Suppressor macrophage (primary cell): ENCODE measurements at regions not wholly inside any gene's neighbourhood (a gene's known extent, or its start where the extent isn't known, plus 50 kb on each side); places are given as distances from the start of the nearest gene placed in this dataset.
"Not testable (repeated sequence)": the region's sequence is repeated elsewhere in the genome, so short reads cannot be mapped to it uniquely, and the experiment has no call there.

Source experiments
- DNase-seq, 4 experiments: peaks; one replicate each; pipeline ENCODE4 v3.0.0-alpha.2; 2020 to 2022

DNA sequence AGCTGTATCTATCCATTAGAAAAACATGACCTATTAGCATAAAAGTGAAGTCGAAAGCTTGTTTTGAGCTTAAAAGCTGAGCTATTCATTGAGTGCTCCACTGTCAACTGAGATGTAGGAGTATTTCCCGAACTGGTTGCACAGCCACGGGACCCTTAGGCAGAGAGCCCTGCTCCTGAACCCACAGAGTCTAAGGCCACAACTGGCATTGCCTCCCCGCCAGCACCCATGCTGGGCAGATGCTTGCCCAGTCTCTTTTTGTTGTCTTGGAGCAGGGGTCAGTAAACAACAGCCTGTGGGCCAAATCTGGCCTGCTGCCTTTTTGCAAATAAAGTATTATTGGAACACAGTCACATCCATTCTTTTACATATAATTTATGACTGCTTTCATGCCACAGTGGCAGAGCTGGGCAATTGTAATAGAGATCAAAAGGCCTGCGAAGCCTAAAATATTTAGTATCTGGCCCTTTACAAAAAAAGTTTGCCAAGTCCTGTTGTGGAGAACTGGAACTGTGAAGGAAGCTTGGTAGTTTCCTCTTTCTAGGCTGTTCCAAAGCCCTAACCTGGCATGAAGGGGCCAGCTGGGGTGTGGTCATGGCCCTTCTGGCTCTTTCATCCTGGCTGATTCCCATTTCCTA is 58.4 kb upstream of the WAPL start:
- no peak for DNase-seq

DNA sequence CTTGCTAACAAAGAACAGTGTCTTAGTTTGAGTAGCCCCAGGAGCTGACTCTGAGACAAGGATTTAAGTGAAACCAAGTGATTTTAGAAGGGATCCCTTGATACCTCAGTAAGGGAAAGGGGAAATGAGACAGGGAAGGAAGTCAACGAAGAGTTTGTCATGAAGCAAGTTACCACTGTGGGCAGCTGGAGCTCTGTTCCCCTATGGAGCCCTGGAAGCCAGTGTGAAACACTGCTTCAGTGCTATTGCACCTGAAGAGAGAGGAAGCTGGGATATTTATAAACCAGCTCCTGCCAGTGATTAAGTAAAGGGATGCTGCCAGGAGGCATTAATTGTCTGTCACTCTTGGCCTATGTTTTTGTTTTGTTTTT is 58.9 kb upstream of the WAPL start:
- peak; percentile 75 to 90 (median 84) for DNase-seq

DNA sequence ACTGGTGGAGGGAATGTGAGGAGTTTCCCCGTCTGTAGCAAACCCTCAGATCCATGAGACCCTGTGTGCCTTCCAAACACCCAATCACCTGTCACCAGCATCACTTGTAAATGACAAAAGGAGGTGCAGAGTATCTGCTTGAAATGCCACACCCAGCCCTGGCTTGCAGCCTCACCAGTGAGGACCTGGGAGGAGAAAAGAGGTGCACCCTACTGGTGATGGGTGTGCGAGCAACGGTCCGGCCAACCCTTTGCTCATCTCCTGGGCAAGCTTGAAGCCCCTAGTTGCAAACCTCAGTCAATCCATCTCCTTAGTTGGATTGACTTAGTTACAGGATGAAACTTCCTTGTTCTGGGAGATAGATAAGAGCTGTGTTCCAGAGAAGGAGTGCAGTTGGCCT is 62.4 kb upstream of the WAPL start:
- no peak for DNase-seq

DNA sequence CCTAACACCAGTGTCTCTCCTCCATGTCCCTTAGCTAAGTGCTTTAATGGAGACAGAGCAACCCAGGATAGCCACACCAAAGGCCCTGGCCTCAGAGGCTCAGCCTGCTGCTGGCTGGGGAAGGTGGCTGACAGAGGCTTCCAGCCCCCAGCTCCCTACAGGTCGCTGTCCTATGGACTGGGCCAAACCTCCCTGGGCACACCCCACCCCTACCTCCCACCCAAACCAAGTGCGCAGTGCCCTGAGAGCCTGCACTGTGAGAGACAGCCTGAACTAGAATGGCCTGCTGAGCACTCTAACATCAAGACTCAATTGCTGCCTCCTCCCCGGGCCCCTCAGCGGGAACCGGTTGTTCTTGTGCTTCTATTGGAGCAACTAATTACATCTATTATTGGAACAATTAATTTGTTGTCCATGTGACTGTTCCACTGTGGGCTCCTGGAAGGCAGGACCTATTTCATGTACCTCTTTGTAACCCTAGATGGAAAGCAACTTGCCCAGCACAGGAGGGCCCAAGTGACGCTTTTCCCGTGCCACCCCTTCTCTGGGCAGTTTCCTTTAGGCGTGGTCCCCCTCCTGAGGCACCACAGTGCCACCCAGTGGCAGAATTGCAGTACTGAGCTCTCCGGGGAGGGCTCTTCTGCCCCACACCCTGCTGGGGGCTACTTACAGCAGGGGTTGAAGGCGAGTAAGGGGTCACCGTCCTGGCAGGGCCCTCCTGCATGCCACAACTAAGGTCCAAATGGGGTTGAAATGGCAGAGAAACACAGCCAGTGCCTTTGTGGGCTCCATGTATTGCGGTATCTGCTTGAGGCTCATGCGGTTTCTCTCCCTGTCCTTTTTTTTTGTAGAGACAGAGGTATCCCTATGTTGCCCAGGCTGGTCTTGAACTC is 63.7 kb upstream of the WAPL start:
- DNase-seq: peak; percentile 78 to 87 (median 85)

DNA sequence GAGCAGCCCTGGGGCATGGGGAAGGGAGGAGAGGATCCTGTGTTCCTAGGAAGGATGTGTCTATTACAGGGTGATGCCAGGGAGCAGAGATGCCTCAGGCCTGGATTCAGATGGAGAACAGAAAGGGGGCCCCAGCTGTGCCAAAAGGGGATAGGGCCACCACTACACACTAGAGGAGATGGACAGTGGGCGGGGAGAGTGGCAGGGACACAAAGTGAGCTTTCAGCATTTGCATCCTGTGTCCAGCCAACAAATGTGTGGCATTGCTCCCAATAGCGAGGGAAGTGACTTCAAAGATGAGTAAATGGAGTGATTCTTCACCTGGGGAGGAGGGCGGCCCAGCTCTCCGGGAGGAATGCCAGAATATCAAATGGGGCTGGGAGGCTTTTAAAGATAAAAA is 64.9 kb upstream of the WAPL start:
- DNase-seq: no peak

DNA sequence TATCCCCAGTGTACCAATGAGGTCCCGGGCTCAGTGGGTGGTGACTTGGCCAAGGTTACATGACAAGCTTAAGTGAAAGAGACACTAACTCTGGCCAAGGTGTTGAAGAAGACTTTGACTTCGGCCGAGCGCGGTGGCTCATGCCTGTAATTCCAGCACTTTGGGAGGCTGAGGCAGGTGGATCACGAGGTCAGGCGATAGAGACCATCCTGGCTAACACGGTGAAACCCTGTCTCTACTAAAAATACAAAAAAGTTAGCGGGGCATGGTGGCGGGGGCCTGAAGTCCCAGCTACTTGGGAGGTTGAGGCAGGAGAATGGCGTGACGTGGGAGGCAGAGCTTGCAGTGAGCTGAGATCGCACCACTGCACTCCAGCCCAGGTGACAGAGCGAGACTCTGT is 65.6 kb upstream of the OPN4 start:
- DNase-seq: not testable (repeated sequence)

DNA sequence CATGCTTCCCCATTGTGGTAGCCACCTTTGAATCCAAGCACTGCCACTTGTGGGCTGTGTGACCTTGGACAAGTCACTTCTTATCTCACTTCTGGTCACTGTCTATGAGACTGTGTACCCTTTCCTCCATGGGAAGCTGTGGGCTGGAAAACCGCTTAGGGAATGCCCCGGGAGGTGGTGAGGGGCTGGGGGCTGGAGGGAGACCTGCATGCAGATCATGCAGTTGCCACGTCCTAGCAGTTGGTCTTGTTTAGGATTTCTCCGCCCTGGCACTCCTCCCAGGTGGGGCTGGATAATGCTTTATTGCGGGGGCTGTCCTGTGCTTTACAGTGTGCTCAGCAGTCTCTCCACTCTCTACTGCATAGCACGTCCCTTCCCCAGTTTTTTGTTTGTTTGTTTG is 62.9 kb upstream of the OPN4 start:
- no peak for DNase-seq

DNA sequence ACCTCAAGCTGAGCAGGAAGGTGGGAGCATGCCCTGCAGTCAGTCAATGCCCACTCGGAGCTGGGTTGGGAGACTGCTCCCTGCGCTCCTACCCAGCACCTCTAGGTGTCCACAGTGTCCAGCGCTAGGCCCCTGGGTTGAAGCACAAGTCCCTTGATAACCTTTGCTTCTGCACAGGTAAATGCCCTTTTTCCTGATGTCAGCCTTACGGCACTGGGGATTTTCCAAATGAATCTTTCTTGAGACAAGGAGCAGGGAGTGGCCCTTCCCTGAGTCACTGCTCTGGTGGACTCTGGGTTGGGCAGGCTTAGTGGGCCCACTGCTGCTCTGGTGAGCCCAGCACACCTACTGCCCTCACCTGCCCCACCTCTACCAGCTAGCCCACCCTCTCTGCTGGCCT is 61.9 kb upstream of the OPN4 start:
- no peak for DNase-seq

DNA sequence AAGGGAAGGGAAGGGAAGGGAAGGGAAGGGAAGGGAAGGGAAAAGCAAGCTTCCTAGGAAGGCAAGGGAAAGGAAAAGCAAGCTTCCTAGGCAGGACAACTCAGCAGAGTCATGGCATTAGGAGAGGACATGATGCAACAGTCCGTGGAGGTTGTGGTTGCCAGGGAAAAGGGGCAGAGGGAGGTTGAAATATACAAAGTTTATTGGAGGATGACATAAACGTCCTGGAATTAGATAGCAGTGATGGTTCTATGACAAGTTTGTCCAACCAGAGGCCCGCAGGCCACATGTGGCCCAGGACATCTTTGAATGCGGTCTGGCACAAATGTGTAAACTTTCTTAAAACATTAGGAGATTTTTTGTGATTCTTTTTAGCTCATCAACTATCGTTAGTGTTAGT is 59.8 kb upstream of the OPN4 start:
- DNase-seq: no peak

DNA sequence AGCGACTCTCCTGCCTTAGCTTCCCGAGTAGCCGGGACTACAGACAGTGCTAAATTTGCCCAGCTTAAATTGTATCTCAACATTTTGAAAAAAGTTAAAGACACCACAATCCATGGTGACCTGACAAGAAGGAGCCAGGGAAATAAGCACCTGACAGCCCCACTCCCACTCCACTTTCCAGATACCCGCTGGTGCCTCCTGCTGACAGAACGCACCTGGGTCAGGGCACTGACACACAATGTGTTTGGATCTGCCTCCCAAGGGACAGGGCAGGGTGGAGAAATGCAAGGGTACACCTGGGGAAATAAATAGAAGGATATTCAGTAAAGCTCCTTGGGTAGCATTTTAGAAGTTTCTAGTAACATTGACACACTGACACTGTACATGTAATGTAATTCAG is 58.9 kb upstream of the OPN4 start:
- no peak for DNase-seq

DNA sequence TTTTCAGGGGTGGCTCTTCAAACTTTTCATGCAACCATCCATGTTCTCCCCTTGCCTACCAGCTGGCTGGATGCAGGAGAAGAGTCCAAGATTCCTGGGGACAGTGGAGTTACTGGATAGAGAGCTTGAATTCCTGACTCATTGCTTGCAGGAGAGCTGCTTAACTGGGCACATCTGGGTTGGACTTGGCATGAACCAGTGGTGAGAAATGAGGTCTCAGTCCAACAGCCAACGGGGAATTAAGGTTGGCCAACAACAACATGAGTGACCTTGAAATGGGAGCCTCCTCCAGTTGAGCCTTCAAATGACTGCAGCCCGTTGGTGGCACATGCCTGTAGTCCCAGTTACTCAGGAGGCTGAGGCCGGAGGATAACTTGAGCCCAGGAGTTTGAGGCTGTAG is 58.1 kb upstream of the OPN4 start:
- no peak for DNase-seq

DNA sequence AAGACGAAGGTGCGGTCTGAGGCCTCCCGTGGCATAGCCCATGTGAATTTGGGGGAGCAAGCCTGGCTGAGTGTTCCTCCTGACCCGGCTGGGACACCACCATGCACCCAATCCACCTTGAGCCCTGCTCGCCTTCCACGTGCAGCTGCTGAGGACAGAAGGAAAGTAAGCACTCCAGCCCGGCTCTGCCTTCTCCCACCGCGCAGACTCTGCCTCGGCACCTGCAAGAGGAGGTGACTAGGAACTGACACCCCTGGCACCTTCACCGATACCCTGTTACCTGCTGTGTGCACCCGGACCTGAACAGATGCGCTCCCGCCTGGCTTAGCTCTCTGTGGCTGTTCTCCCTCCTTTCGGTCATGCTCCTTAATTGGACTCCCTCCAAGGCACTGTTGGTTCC is 57.0 kb upstream of the OPN4 start:
- no peak for DNase-seq

DNA sequence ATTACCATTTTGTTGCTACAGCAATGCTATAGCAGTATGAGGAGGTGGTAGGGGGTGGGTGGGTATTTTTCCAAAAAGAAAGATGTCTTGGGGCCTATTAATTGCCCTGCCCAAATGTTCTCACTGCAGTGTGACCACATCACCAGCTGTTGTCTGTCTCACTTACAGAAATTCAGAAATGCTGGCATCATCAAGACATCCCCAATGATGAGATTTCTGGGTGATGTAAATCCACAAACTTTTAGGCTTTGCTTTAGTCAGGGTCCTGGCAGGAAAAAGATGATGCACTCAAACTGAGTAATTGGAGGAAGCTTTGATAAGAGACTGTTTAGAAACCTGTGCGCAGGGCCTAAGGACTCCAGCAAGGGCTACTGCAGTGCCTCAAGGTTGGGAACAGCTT is 56.2 kb upstream of the OPN4 start:
- DNase-seq: no peak

DNA sequence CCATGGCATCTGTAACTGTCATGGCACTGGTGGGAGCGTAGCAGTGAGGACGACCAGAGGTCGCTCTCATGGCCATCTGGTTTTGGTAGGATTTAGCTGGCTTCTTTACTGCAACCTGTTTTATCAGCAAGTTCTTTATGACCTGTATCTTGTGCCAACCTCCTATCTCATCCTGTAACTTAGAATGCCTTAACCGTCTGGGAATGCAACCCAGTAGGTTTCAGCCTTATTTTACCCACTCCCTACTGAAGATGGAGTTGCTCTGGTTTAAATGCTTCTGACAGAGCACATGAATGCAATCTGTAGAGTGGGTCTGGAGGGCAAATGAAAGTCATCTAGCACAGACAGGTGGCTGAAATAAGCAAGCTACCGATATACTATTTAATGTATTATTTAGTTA is 55.3 kb upstream of the OPN4 start:
- DNase-seq: no peak

DNA sequence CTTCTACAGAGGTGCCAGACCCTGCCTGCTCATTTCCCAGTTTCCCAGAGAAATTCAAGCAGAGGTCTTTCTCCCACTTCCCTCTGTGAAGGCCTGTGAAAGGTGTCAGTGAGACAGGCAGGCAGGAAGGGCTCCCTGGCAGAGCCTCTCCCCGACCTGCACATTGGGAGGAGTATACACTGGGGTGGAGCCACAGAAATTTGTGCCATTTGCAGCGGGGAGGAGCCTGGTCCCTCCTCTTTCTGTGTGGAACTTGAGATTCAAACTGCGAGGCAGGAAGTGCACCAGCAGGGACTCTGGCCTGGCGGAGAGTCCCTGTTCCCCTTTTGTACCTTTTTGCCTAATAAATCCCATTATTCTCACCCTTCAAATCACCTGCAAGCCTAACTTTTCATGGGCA is 54.6 kb upstream of the OPN4 start:
- DNase-seq: peak; percentile 17 to 62 (median 52)

DNA sequence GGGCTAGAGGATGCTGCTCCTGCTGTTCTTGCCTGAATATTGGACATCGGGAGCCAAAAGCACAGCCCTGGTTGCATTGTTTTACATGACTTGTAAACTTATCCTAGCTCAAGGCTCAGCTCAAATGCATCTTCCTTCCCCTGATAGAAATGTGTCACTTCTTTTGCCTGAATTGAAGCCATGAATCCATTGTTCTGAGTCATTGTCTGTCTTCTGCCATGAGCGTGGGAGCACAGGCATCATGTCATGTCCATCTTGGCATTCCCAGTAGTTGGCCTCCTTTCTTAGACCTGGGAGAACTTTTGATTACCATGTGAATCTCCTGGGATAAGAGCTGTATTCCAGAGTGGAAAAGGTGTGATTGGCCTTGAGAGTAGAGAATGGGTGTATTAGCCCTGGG is 54.1 kb upstream of the OPN4 start:
- DNase-seq: no peak

DNA sequence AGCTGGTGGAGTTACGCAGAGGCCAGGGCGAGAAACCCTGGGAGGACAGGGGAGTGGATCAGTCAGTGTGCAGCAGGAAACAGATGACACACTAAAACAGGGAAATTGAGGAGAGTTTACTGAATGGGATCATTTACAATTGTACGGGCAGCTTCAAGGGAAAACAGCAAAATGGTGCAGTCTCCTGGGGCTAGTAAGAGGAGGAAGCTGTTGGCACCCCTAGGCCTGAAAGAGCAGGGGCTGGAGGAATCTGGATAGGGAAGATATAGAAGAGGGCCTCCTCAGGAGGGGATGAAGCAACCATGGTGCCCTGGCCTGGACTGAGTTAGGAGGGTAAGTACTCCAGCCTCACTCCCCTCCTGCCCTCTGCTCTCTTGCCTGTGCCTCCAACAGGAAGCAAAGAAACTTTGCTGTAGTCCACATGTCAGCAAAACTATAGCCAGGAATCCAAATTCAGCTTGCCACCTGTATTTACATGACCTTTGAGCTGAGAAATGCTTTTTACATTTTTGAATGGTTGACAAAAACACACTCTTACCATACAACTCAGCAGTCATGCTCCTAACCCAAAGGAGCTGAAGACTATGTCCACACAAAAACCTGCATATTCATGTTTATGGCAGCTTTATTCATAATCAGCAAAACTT is 52.3 kb upstream of the OPN4 start:
- DNase-seq: no peak

DNA sequence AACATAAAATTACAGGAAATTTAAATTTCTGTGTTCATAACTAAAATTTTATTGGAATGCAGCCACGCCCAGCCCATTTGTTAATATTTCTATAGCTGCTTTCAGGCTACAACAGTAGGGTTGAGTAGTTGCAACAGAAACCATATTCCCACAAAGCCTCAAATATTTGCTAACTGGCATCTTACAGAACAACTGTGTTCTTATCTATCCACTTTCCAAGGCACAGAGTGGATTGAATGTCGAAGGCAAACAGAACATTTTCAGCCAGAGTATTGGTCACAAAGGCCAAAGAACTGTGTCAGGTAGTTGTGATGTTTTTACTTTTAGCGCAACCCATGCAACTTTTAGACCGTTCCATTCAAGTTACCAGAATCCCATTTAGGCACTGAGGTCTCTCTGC is 51.1 kb upstream of the OPN4 start:
- no peak for DNase-seq
